ENCODE measurements at regions not wholly inside any gene's neighbourhood (a gene's known extent, or its start where the extent isn't known, plus 50 kb on each side); places are given as distances from the start of the nearest gene placed in this dataset.

DNA sequence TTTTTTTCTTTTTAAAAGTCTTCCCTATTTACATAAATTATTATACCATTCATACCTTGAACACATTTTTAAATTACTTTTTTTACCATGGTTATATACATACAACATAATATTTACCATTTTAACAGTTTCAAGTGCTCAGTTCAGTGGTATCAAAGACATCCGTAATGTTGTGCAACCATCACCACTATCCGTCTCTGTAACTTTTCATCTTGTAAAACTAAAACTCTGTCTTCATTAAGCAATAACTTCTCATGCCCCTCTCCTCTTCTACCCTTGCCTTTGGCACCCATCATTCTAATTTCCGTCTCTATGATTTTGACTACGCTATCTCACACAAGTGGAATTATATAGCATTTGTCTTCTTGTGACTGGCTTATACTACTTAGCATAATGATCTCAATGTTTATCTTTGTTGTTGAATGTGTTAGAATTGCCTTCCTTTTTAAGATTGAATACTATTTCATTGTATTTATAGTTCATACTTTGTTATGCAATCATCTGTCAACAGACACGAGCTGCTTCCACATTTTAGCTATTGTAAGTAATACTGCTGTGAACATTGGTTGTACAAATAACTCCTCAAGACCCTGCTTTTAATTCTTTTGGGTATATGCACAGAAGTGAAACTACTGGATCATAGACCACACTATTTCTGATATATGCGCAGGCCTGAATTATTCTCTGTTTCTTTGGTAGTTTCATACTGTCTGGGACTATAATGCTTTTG, 689.5 kb upstream of the NCAM2 start:
- peaks cover 49% of the 10 kb centered on the region for H3K9me3 ChIP-seq (ENCODE audit: low read length)
- no peak overlapping the region for H3K27ac ChIP-seq (ENCODE audit: low read depth, low read length, poor library complexity, severe bottlenecking)
- intact Hi-C loops (cut with micrococcal nuclease; ENCODE audit: unreplicated experiment): no loop called here
- no peak overlapping the region for H3K4me3 ChIP-seq (ENCODE audit: low read depth, low read length, poor library complexity, severe bottlenecking)
- no peak overlapping the region for H2AFZ ChIP-seq (ENCODE audit: low read length)
- H3K79me2 ChIP-seq (ENCODE audit: insufficient read depth, low read depth, low read length): no peaks in the 10 kb centered on the region
- CTCF ChIA-PET (ENCODE audit: unreplicated experiment): no interaction called here
- no peaks in the 10 kb centered on the region for H3K9me2 ChIP-seq (ENCODE audit: insufficient read depth, low read length)
- H3K4me2 ChIP-seq (ENCODE audit: low read length): no peak overlapping the region
- H4K20me1 ChIP-seq (ENCODE audit: insufficient read depth, low read length): no peaks in the 10 kb centered on the region
- no peak for DNase-seq (ENCODE audit: low spot score)
- no TSS peak for BruUV-seq (replicated peaks)
- POLR2A ChIA-PET: no interaction called here
- H3K36me3 ChIP-seq (ENCODE audit: insufficient read depth, low read length): no peaks in the 10 kb centered on the region
- H3K4me1 ChIP-seq (ENCODE audit: insufficient read depth, low read length, poor library complexity, severe bottlenecking): no peaks in the 10 kb centered on the region
- TF ChIP-seq, protein P1, sequence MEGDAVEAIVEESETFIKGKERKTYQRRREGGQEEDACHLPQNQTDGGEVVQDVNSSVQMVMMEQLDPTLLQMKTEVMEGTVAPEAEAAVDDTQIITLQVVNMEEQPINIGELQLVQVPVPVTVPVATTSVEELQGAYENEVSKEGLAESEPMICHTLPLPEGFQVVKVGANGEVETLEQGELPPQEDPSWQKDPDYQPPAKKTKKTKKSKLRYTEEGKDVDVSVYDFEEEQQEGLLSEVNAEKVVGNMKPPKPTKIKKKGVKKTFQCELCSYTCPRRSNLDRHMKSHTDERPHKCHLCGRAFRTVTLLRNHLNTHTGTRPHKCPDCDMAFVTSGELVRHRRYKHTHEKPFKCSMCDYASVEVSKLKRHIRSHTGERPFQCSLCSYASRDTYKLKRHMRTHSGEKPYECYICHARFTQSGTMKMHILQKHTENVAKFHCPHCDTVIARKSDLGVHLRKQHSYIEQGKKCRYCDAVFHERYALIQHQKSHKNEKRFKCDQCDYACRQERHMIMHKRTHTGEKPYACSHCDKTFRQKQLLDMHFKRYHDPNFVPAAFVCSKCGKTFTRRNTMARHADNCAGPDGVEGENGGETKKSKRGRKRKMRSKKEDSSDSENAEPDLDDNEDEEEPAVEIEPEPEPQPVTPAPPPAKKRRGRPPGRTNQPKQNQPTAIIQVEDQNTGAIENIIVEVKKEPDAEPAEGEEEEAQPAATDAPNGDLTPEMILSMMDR (conservative IDR thresholded peaks at IDR 0.05; ENCODE audit: low read length): no peak
- TF ChIP-seq EZH2phosphoT487 (IDR thresholded peaks at IDR 0.05; ENCODE audit: borderline replicate concordance, low read depth, low read length): no peak

DNA sequence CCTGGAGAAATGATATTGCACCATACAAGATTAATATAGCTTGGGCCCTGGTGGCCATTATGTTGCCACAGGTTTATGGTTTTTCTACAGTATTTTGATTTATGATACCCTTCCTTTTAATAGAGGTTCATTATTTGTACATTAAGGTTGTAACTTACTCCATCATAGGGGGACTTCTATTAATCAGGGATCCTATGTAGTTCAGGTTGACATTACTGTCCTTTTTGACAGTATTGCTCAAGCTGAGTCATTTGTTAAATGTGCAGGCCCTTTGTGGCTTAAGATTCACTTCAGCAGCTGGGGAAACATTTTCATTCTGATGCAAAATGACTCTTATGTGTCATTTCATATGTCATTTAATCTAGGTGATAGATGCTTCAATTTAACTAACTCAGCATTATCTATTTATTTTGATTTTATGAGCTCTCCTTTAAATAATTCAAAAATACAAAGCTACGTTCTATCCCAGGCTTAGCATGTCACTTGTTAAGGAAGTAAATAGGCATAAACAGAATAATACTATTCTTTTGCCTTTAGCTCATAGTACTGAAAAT, 686.9 kb upstream of the NCAM2 start:
- H3K9me3 ChIP-seq (ENCODE audit: low read length): peaks cover 60% of the 10 kb centered on the region
- no peaks in the 10 kb centered on the region for H3K4me1 ChIP-seq (ENCODE audit: insufficient read depth, low read length, poor library complexity, severe bottlenecking)
- no peak for TF ChIP-seq EZH2phosphoT487 (IDR thresholded peaks at IDR 0.05; ENCODE audit: borderline replicate concordance, low read depth, low read length)
- TF ChIP-seq, protein P1 (conservative IDR thresholded peaks at IDR 0.05; ENCODE audit: low read length): no peak
- BruUV-seq (replicated peaks): no TSS peak
- no peaks in the 10 kb centered on the region for H3K9me2 ChIP-seq (ENCODE audit: insufficient read depth, low read length)
- ChIA-PET POLR2A (no interaction called here), CTCF (ENCODE audit: unreplicated experiment) (no interaction called here)
- H3K27ac ChIP-seq (ENCODE audit: low read depth, low read length, poor library complexity, severe bottlenecking): no peak overlapping the region
- H3K4me2 ChIP-seq (ENCODE audit: low read length): no peak overlapping the region
- no peaks in the 10 kb centered on the region for H4K20me1 ChIP-seq (ENCODE audit: insufficient read depth, low read length)
- DNase-seq (ENCODE audit: low spot score): no peak
- no peaks in the 10 kb centered on the region for H3K79me2 ChIP-seq (ENCODE audit: insufficient read depth, low read depth, low read length)
- no peaks in the 10 kb centered on the region for H3K36me3 ChIP-seq (ENCODE audit: insufficient read depth, low read length)
- intact Hi-C loops (cut with micrococcal nuclease; ENCODE audit: unreplicated experiment): no loop called here
- H2AFZ ChIP-seq (ENCODE audit: low read length): no peak overlapping the region
- H3K4me3 ChIP-seq (ENCODE audit: low read depth, low read length, poor library complexity, severe bottlenecking): no peak overlapping the region

DNA sequence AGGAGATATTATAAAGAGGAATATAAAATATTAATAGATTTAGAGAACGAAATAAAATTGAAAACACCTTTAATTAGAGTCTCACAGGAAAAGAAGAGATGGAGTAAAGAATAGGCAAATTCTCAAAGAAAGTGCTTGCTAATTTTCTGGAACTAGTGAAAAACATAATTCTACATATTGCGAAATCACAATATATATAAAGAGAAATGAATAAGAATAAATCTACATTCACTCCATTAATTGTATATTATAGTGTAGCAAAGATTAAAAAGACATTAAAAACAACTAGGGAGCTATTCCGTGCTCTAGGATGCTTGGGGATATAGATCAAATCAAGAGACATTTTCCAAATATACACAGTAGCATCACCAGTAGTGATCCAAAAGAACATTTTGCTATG, 685.2 kb upstream of the NCAM2 start:
- Histone ChIP-seq H3K4me2 (ENCODE audit: low read length) (no peak overlapping the region), H2AFZ (ENCODE audit: low read length) (no peak overlapping the region), H3K9me2 (ENCODE audit: insufficient read depth, low read length) (no peaks in the 10 kb centered on the region)

More for the DNA sequence above, 685.2 kb upstream of the NCAM2 start:
- POLR2A ChIA-PET: no interaction called here
- no peak for TF ChIP-seq EZH2phosphoT487 (IDR thresholded peaks at IDR 0.05; ENCODE audit: borderline replicate concordance, low read depth, low read length)
- TF ChIP-seq, protein P1 (conservative IDR thresholded peaks at IDR 0.05; ENCODE audit: low read length): no peak
- no peak overlapping the region for H3K4me3 ChIP-seq (ENCODE audit: low read depth, low read length, poor library complexity, severe bottlenecking)
- H3K4me1 ChIP-seq (ENCODE audit: insufficient read depth, low read length, poor library complexity, severe bottlenecking): no peaks in the 10 kb centered on the region
- CTCF ChIA-PET (ENCODE audit: unreplicated experiment): no interaction called here
- BruUV-seq (replicated peaks): no TSS peak
- intact Hi-C loops (cut with micrococcal nuclease; ENCODE audit: unreplicated experiment): no loop called here
- H3K36me3 ChIP-seq (ENCODE audit: insufficient read depth, low read length): no peaks in the 10 kb centered on the region
- H3K27ac ChIP-seq (ENCODE audit: low read depth, low read length, poor library complexity, severe bottlenecking): no peak overlapping the region
- H3K9me3 ChIP-seq (ENCODE audit: low read length): peaks cover 64% of the 10 kb centered on the region
- no peaks in the 10 kb centered on the region for H3K79me2 ChIP-seq (ENCODE audit: insufficient read depth, low read depth, low read length)
- H4K20me1 ChIP-seq (ENCODE audit: insufficient read depth, low read length): no peaks in the 10 kb centered on the region
- DNase-seq (ENCODE audit: low spot score): no peak

Data from OCI-LY7 (cell line).